ENCODE measurements at regions not wholly inside any gene's neighbourhood (a gene's known extent, or its start where the extent isn't known, plus 50 kb on each side); places are given as distances from the start of the nearest gene placed in this dataset.
A peak's percentile ranks its signal among the peaks of the same experiment; 100 is the strongest.

- ATAC-seq = no peak
- no peak for TF ChIP-seq POU6F1 (CRISPR knock-in tag; IDR thresholded peaks at IDR 0.05; ENCODE audit: borderline replicate concordance, low read depth)
- no peak for TF ChIP-seq ZNF70 (CRISPR knock-in tag; IDR thresholded peaks at IDR 0.05)
- no peak for TF ChIP-seq ZFP30 (CRISPR knock-in tag; IDR thresholded peaks at IDR 0.05)
- TF ChIP-seq ARNTL (CRISPR knock-in tag; IDR thresholded peaks at IDR 0.05; ENCODE audit: borderline replicate concordance, low read depth) = no peak
- no peak for TF ChIP-seq TOX (CRISPR knock-in tag; IDR thresholded peaks at IDR 0.05; ENCODE audit: borderline replicate concordance)
- no peak for TF ChIP-seq PPARA (CRISPR knock-in tag; IDR thresholded peaks at IDR 0.05; ENCODE audit: borderline replicate concordance)
- no peak for TF ChIP-seq PATZ1 (CRISPR knock-in tag; IDR thresholded peaks at IDR 0.05; ENCODE audit: borderline replicate concordance)
Observed at GRCh38 chr2:234843411-234843810, 108.4 kb upstream of the SH3BP4 start.

- TF ChIP-seq ZC3H10 (CRISPR knock-in tag; IDR thresholded peaks at IDR 0.05) (no peak), ZFP3 (CRISPR knock-in tag; IDR thresholded peaks at IDR 0.05) (no peak), GLIS3 (CRISPR knock-in tag; IDR thresholded peaks at IDR 0.05) (no peak), CSRNP3 (CRISPR knock-in tag; IDR thresholded peaks at IDR 0.05) (no peak), ZFP30 (CRISPR knock-in tag; IDR thresholded peaks at IDR 0.05) (no peak), ZNF565 (CRISPR knock-in tag; conservative IDR thresholded peaks at IDR 0.05; ENCODE audit: low read depth) (no peak), RARB (CRISPR knock-in tag; IDR thresholded peaks at IDR 0.05) (no peak)
- ATAC-seq = no peak
Observed at GRCh38 chr2:234842753-234843152, 109.1 kb upstream of the SH3BP4 start.

GRCh38 chr2:234841321-234842015 lies 110.3 kb upstream of the SH3BP4 start:
- ATAC-seq = no peak
- TF ChIP-seq ZFP30 (CRISPR knock-in tag; IDR thresholded peaks at IDR 0.05) = no peak

- peak; percentile 95 for ATAC-seq
- TF ChIP-seq ZNF70 (CRISPR knock-in tag; IDR thresholded peaks at IDR 0.05) = no peak
- no peak for TF ChIP-seq RARB (CRISPR knock-in tag; IDR thresholded peaks at IDR 0.05)
- TF ChIP-seq ZNF8 (CRISPR knock-in tag; IDR thresholded peaks at IDR 0.05) = no peak
- no peak for TF ChIP-seq ZFP3 (CRISPR knock-in tag; IDR thresholded peaks at IDR 0.05)
- no peak for TF ChIP-seq TOX (CRISPR knock-in tag; IDR thresholded peaks at IDR 0.05; ENCODE audit: borderline replicate concordance)
- peak; percentile 40; the same call in 1 of the 2 replicates for TF ChIP-seq PATZ1 (CRISPR knock-in tag; IDR thresholded peaks at IDR 0.05; ENCODE audit: borderline replicate concordance)
- TF ChIP-seq ISL1 (CRISPR knock-in tag; IDR thresholded peaks at IDR 0.05) = peak; percentile 28; the same call in 1 of the 2 replicates
- TF ChIP-seq GLIS3 (CRISPR knock-in tag; IDR thresholded peaks at IDR 0.05) = no peak
Observed at GRCh38 chr2:234840336-234840735, 111.5 kb upstream of the SH3BP4 start.

- no peak for ATAC-seq
- TF ChIP-seq TCF4 (CRISPR knock-in tag; IDR thresholded peaks at IDR 0.05; ENCODE audit: borderline replicate concordance) (no peak), ZNF70 (CRISPR knock-in tag; IDR thresholded peaks at IDR 0.05) (no peak), RARB (CRISPR knock-in tag; IDR thresholded peaks at IDR 0.05) (no peak), CREB5 (CRISPR knock-in tag; IDR thresholded peaks at IDR 0.05; ENCODE audit: low read depth) (no peak), CSDC2 (CRISPR knock-in tag; IDR thresholded peaks at IDR 0.05) (no peak), TOX (CRISPR knock-in tag; IDR thresholded peaks at IDR 0.05; ENCODE audit: borderline replicate concordance) (no peak), ARNTL (CRISPR knock-in tag; IDR thresholded peaks at IDR 0.05; ENCODE audit: borderline replicate concordance, low read depth) (no peak), TSHZ2 (CRISPR knock-in tag; IDR thresholded peaks at IDR 0.05) (no peak), PPARA (CRISPR knock-in tag; IDR thresholded peaks at IDR 0.05; ENCODE audit: borderline replicate concordance) (no peak), ZNF565 (CRISPR knock-in tag; conservative IDR thresholded peaks at IDR 0.05; ENCODE audit: low read depth) (no peak)
Observed at GRCh38 chr2:234839285-234839684, 112.5 kb upstream of the SH3BP4 start.

All from SK-N-SH treated with all-trans-retinoic acid at 6 μM for 48 hours (cell line).